GM12872 (cell line): ENCODE measurements at regions not wholly inside any gene's neighbourhood (a gene's known extent, or its start where the extent isn't known, plus 50 kb on each side); places are given as distances from the start of the nearest gene placed in this dataset.

Experiments
- TF ChIP-seq, protein P1 (sequence below): IDR thresholded peaks from 3 replicates; pipeline ENCODE4 v1.5.1; 2011; ENCODE audit warnings: low read depth, mild to moderate bottlenecking, low read length, moderate library complexity; ENCODE audit not compliant: insufficient read depth

- TF ChIP-seq, protein P1, sequence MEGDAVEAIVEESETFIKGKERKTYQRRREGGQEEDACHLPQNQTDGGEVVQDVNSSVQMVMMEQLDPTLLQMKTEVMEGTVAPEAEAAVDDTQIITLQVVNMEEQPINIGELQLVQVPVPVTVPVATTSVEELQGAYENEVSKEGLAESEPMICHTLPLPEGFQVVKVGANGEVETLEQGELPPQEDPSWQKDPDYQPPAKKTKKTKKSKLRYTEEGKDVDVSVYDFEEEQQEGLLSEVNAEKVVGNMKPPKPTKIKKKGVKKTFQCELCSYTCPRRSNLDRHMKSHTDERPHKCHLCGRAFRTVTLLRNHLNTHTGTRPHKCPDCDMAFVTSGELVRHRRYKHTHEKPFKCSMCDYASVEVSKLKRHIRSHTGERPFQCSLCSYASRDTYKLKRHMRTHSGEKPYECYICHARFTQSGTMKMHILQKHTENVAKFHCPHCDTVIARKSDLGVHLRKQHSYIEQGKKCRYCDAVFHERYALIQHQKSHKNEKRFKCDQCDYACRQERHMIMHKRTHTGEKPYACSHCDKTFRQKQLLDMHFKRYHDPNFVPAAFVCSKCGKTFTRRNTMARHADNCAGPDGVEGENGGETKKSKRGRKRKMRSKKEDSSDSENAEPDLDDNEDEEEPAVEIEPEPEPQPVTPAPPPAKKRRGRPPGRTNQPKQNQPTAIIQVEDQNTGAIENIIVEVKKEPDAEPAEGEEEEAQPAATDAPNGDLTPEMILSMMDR, result no peak
These were observed 50.3 kb upstream of the HMHB1 start for GRCh38 chr5:143761663-143762062.

DNA sequence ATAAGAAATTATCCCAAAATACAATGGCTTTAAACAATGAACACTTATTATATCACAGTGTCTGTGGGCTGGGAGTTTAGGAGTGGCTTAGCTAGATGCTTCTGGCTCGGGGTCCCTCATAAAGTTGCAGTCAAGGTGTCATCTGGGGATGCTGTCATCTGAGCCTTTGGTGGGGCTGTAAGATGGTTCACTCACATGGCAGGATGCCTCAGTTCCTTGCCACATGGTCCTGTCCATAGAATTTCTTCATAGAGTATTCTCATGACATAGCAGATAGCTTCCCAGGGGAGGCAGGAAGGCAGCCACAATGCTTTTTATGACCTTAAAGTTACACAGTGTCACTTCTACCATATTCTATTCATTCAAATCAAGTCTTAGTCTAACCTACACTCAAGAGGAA lies 51.2 kb upstream of the HMHB1 start:
- TF ChIP-seq, protein P1, result no peak

DNA sequence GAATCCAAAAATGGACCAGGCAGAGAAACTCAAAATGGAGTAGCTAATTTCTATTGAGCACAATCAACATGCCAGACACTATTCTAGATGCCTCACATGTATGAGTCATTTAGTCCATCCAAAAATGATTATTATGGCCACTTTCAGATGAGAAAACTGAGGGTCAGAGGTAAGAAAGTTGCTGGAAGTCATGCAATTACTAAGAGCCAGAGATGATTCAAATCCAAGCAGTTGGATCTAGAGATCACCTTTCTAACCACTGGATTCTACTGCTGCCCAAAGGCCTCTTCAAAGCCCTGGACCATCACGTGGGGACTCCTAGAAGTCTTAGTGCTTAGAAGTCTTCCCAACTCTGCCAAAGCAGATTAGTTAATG lies 51.8 kb upstream of the HMHB1 start:
- TF ChIP-seq, protein P1, result no peak

DNA sequence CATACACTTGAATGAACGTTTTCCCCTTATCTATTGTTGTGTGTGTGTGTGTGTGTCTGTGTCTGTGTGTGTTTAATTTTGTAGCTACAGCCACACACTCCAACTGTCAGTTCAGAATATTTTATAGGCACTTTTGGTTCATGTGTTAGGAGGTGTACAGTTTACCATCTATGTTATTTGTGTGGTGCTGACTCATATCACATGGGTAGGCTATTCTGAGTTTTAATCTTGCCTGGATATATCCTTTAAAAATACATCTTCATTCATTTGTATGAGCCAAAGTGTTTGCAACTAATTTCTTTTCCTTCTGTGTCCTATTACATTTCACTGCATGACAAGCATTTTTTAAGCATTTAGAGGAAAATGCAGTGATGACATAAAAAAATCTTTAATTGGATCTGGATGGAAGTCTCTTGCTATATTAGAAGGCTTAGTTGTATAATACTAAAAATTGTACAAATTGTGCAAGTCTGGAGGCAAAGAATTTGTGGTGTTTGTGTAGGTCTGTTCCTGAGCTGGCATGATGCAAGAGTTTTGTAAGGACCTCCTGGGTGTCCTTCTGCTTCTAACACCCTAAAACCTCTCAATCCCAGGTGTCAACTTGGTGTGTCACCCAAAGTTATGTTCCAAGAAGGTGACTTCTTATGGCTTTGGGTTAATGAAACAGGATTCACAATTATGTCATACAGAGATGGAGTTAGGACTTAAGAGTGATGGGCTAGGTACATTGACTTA lies 52.4 kb upstream of the HMHB1 start:
- TF ChIP-seq, protein P1, result no peak

DNA sequence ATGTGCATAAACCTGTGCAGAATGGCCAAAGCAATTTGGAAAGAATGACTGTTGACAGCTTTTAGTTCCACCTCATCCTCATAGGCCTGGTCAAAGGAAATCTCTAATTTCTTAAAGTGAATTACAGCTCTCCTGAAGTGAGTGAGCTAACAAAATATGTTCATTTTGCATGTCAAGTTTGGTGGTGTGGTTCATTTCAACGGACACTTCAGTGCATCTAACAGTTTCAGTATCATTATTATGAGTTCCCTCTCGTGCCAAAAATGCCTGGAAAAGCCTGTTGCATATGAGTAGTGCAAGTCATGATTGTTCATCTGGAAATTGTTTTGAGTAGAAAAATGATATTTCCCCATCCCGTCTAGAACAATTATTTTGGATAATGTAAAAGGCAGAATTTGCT lies 53.2 kb upstream of the HMHB1 start:
- TF ChIP-seq, protein P1, result no peak

GRCh38 chr5:143758015-143758414 lies 53.9 kb upstream of the HMHB1 start:
- TF ChIP-seq, protein P1, result no peak

DNA sequence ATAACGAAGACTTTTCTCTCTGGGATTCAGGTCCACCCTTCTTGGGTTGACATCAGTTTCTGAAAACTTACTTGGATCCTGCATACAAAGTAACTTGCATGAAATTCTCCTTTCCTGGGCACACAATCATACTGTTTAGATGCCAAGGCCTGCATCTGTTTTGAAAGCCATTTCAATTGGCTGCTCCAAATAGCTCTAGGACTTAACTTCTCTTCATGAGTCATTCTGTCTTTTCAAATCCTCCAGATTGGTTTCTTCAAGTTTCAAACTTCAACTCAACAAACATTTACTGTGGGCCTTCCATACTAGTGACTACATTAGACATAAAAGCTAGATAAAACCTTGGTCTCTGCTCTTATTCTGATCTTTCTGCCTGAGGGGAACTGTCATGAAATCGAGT lies 54.8 kb upstream of the HMHB1 start:
- TF ChIP-seq, protein P1, result no peak
